Ovary (tissue), 7 donors: ENCODE measurements at regions not wholly inside any gene's neighbourhood (a gene's known extent, or its start where the extent isn't known, plus 50 kb on each side); places are given as distances from the start of the nearest gene placed in this dataset.

Experiments used
- DNase-seq, 5 donors: peaks; one replicate each; pipeline ENCODE4 v3.0.0-alpha.2; 2019 to 2020
- H3K27ac ChIP-seq, 2 donors: fragments of 200-600 bp; one replicate each; pipeline versions ENCODE4 v1.5.1 to v1.8.0; 2019 to 2022
- H3K27me3 ChIP-seq: fragments of 200-600 bp; one replicate; pipeline ENCODE4 v1.8.0; 2022
- H3K36me3 ChIP-seq: fragments of 200-600 bp; sonication (generic); one replicate; pipeline ENCODE4 v1.5.1; 2019
- H3K4me1 ChIP-seq: one replicate; pipeline ENCODE4 v1.8.1; 2013; ENCODE audit warnings: mild to moderate bottlenecking, moderate library complexity; ENCODE audit not compliant: insufficient read depth
- H3K4me3 ChIP-seq: fragments of 200-600 bp; sonication (generic); one replicate; pipeline ENCODE4 v1.5.1; 2017
- H3K9me3 ChIP-seq, 2 donors: fragments of 200-600 bp in 1 of 2; sonication (generic) in 1 of 2; one replicate each; pipeline versions ENCODE4 v1.5.1 to v1.8.1; 2013 to 2019; ENCODE audit warnings: mild to moderate bottlenecking in 1 of 2, moderate library complexity in 1 of 2
- EP300 ChIP-seq: sonication (generic); formaldehyde crosslinking; IDR thresholded peaks from one replicate; pipeline ENCODE4 v1.6.1; 2017; ENCODE audit warnings: antibody characterized with exemption
- POLR2A ChIP-seq: fragments of 450-650 bp; IDR thresholded peaks from one replicate; pipeline ENCODE4 v1.6.1; 2017; ENCODE audit warnings: antibody characterized with exemption, mild to moderate bottlenecking, moderate library complexity
- WGBS, 3 donors: extraction: QIAGEN DNeasy Blood & Tissue Kit in 1 of 3; methylation state at CpG; one replicate each; pipeline versions ENCODE4 v1.1.5 to v1.1.7; 2013 to 2017; 5-methylcytosine and 5-hydroxymethylcytosine counted together
- intact Hi-C, 4 donors: fragments of 100-400 bp; cut with DNase I; formaldehyde crosslinking; loops; one replicate each; pipeline versions ENCODE4 v1.11.0 to v1.15.1; 2022 to 2023
- TF ChIP-seq, protein P1 (sequence below), 3 donors: fragments of 450-650 bp in 2 of 3; fragments of 200-600 bp in 1 of 3; IDR thresholded peaks; one replicate each; pipeline versions ENCODE4 v1.5.1 to v1.8.0; 2016 to 2022; ENCODE audit warnings: antibody characterized with exemption in 3 of 3, mild to moderate bottlenecking in 1 of 3
- donor health status: DM: no; HTN: no; CAD: no; lungs with moderate emphysema.
- donor health status: DM: no; HTN: no; CAD: no.
- donor health status: Bipolar disorder and iron deficiency.
- donor health status: DM: no; HTN: no; CAD: no.
- donor health status: DM: yes; HTN: yes; CAD: no.

DNA sequence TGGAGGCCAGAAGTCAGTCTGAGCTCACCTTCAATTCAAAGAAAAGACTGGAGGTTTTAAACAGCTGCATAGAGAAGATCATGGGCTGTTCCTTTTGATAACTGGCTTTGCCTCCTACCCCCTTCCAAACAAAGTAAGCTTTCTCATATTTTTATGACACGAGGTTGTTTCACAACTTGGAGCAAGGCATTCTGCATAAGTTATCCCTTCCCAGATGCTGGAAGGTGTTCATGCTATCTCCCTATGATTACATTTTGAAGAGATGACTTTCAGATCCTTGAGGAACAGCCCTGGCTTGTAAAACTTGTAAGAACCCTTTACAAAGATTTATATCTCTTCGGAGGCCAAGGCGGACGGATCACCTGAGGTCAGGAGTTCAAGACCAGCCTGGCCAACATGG is 571.9 kb upstream of the FTMT start:
- TF ChIP-seq, protein P1, sequence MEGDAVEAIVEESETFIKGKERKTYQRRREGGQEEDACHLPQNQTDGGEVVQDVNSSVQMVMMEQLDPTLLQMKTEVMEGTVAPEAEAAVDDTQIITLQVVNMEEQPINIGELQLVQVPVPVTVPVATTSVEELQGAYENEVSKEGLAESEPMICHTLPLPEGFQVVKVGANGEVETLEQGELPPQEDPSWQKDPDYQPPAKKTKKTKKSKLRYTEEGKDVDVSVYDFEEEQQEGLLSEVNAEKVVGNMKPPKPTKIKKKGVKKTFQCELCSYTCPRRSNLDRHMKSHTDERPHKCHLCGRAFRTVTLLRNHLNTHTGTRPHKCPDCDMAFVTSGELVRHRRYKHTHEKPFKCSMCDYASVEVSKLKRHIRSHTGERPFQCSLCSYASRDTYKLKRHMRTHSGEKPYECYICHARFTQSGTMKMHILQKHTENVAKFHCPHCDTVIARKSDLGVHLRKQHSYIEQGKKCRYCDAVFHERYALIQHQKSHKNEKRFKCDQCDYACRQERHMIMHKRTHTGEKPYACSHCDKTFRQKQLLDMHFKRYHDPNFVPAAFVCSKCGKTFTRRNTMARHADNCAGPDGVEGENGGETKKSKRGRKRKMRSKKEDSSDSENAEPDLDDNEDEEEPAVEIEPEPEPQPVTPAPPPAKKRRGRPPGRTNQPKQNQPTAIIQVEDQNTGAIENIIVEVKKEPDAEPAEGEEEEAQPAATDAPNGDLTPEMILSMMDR (IDR thresholded peaks at IDR 0.05) = no peak
- no peak for TF ChIP-seq POLR2A
- Histone ChIP-seq H3K27me3 (no peaks in the 10 kb centered on the region), H3K27ac (no peak overlapping the region), H3K36me3 (no peaks in the 10 kb centered on the region), H3K4me1 (no peaks in the 10 kb centered on the region), H3K4me3 (no peak overlapping the region), H3K9me3 (no peaks in the 10 kb centered on the region)
- WGBS, 3 donors = 71 to 84% (median 77%) methylated on average over 4 of the region's 4 CpGs
- intact Hi-C loops = no loop called here
- DNase-seq = no peak

DNA sequence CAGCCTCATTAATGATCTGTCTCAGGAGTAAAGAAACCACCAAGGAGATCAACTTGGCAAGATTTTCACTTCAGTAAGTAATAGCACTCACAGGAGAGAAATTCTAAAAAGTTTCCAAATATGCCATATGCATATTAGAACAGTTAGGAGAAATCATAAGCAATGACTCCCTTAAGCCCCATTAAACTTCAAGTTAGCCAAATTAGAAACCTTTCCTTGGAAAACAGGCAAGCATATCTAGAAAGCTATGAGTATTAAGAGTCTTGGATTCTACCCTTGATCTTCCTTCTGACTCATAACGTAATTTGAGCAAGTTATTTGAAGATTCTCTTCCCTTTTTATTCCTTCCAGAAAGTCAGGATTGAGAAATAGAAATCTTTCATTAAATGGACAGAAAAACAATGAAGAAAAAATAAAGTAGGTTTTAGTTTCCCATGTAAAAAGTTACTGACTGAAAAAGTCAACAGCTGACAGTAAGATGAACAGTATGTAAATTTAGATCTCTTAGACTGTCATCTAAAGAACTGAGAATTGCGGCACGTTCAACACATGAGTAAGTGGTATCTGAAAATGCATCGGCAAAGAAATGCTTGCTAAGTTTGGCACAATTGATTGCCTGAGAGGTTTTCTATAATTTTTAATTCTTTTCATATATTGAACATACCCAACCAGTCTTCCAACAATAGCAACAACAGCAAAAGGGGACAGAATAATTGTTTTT is 565.7 kb upstream of the FTMT start:
- Histone ChIP-seq H3K4me1 (no peaks in the 10 kb centered on the region), H3K4me3 (no peak overlapping the region), H3K36me3 (no peaks in the 10 kb centered on the region), H3K9me3 (no peaks in the 10 kb centered on the region), H3K27me3 (no peaks in the 10 kb centered on the region), H3K27ac (no peak overlapping the region)
- WGBS, 3 donors = 66 to 70% (median 68%) methylated on average over 4 of the region's 4 CpGs
- no peak for TF ChIP-seq EP300
- TF ChIP-seq, protein P1 (IDR thresholded peaks at IDR 0.05) = no peak
- no peak for DNase-seq
- intact Hi-C loops = no loop called here

DNA sequence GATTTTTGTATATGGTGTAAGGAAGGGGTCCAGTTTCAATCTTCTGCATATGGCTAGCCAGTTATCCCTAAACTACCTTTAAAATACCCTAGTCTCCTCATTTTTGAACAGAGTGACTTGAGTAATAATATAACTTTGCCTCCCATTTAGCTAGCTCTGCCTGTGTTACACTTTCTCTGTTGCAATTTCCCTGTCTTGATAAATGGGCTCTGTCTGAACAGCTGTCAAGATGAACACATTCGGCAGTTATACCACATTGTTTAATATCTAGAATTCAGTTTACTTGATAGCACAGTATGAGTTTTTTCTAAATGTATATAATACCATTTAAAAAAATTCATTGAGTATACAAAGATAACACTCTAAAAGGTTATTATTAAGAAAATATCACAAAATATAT is 562.9 kb upstream of the FTMT start:
- no peak for TF ChIP-seq POLR2A
- TF ChIP-seq, protein P1 (IDR thresholded peaks at IDR 0.05) = no peak
- no peak for TF ChIP-seq EP300
- H3K4me3 ChIP-seq = no peak overlapping the region
- no peak for DNase-seq
- H3K9me3 ChIP-seq = no peaks in the 10 kb centered on the region
- intact Hi-C loops = no loop called here
- no peak overlapping the region for H3K27ac ChIP-seq
- 74 to 81% (median 78%) methylated on average over 1 of the region's 1 CpG for WGBS, 3 donors
- H3K36me3 ChIP-seq = no peaks in the 10 kb centered on the region
- H3K4me1 ChIP-seq = no peaks in the 10 kb centered on the region
- H3K27me3 ChIP-seq = no peaks in the 10 kb centered on the region

DNA sequence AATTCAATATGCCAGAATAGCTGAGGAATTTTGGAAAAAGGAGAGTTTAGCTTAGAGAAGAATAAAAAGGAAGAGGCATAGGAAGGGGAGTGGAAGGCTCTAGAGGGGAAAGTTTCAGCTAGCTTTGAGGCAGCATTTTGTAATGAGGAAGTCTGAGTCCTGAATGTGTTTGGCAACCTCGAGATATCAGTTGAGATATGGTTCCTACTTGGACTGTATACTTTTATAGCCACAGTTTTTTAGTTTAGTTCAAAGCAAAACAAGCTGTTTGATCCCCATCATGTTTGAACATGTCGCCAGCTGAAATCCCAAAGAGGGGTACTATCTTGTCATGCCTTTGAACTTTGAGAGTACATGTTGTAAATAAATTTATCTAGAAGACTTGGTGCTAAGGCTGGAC is 559.0 kb upstream of the FTMT start:
- 62 to 72% (median 63%) methylated on average over 2 of the region's 2 CpGs for WGBS, 3 donors
- no peaks in the 10 kb centered on the region for H3K27me3 ChIP-seq

More for the DNA sequence above, 559.0 kb upstream of the FTMT start:
- no peaks in the 10 kb centered on the region for H3K36me3 ChIP-seq
- intact Hi-C loops = no loop called here
- no peak overlapping the region for H3K27ac ChIP-seq
- H3K9me3 ChIP-seq = no peaks in the 10 kb centered on the region
- H3K4me3 ChIP-seq = no peak overlapping the region
- no peak for TF ChIP-seq EP300
- no peak for TF ChIP-seq POLR2A
- TF ChIP-seq, protein P1 (IDR thresholded peaks at IDR 0.05) = no peak
- DNase-seq = no peak
- no peaks in the 10 kb centered on the region for H3K4me1 ChIP-seq
